HepG2 (cell line): ENCODE measurements at regions not wholly inside any gene's neighbourhood (a gene's known extent, or its start where the extent isn't known, plus 50 kb on each side); places are given as distances from the start of the nearest gene placed in this dataset.

Experiments
- ATAC-seq: fragments of 200-7000 bp; cut with Tn5 transposase; 3 replicates; pipeline ENCODE4 v1.9.1; 2020; ENCODE audit warnings: mild to moderate bottlenecking, moderate library complexity
- BruUV-seq: library from RNA; stranded (reverse); fragments of 400-500 nt; replicated peaks from 2 replicates; lab custom pipeline; 2021; lab: Mats Ljungman, UMichigan
- CTCF ChIA-PET: fragments of 300-600 bp; formaldehyde crosslinking; extraction: SDS; loops from one replicate; lab custom pipeline; 2021; ENCODE audit warnings: low total read pairs, inconsistent platforms, low intra/inter-chr PET ratio; lab: Yijun Ruan, JAX
- POLR2A ChIA-PET: fragments of 350-600 bp; sonication (Branson Sonifier 250); formaldehyde crosslinking; loops from one replicate; lab custom pipeline; 2020; ENCODE audit warnings: antibody characterized with exemption, inconsistent platforms; lab: Yijun Ruan, JAX
- DNase-seq: peaks from one replicate; pipeline ENCODE4 v3.0.0-alpha.2; 2015; ENCODE audit warnings: low spot score
- FAIRE-seq: peaks from 3 replicates; lab custom pipeline; 2011; peaks lifted over from hg19 to GRCh38; lab: Jason Lieb, UNC
- H2AFZ ChIP-seq: one replicate; pipeline ENCODE4 v1.6.1; 2011; ENCODE audit warnings: low read length, inconsistent platforms
- H3K27ac ChIP-seq: fragments of 300-600 bp; 3 replicates; pipeline ENCODE4 v1.8.0; 2011; ENCODE audit warnings: mixed run types, mild to moderate bottlenecking, mixed read lengths, low read length, inconsistent platforms; ENCODE audit not compliant: insufficient read depth; ENCODE audit errors: extremely low read length
- H3K27me3 ChIP-seq, 2 experiments: fragments of 200-600 bp in 1 of 2; 2 replicates in 1 of 2; 3 replicates in 1 of 2; pipeline versions ENCODE4 v1.6.0 to v1.8.0; 2011; ENCODE audit warnings: low read length in 2 of 2, mild to moderate bottlenecking in 2 of 2, moderate library complexity in 2 of 2, inconsistent platforms in 1 of 2; ENCODE audit not compliant: insufficient read depth in 2 of 2, control insufficient read depth in 1 of 2
- H3K36me3 ChIP-seq, 2 experiments: fragments of 200-600 bp in 1 of 2; replicated peaks in 1 of 2; 2 replicates in 1 of 2; 3 replicates in 1 of 2; pipeline versions ENCODE4 v1.5.1 to v1.8.0; 2011; ENCODE audit warnings: low read length in 2 of 2, inconsistent platforms in 1 of 2; ENCODE audit not compliant: insufficient read depth in 2 of 2, control insufficient read depth in 1 of 2
- H3K4me1 ChIP-seq: 2 replicates; pipeline ENCODE4 v1.5.1; 2012; ENCODE audit warnings: low read length, inconsistent platforms; ENCODE audit not compliant: insufficient read depth
- H3K4me2 ChIP-seq: 2 replicates; pipeline ENCODE4 v1.6.0; 2011; ENCODE audit warnings: low read depth, low read length, inconsistent platforms
- H3K4me3 ChIP-seq, 3 experiments: fragments of 200-600 bp in 1 of 3; sonication (generic), shearing (Covaris generic) in 1 of 3; replicated peaks in 1 of 3; 2 replicates each; pipeline ENCODE4 v1.5.1; 2011 to 2016; ENCODE audit warnings: low read length in 3 of 3, inconsistent platforms in 2 of 3, low read depth in 2 of 3, mild to moderate bottlenecking in 2 of 3, control low read depth in 1 of 3, mixed read lengths in 1 of 3; ENCODE audit not compliant: insufficient read depth in 1 of 3
- H3K79me2 ChIP-seq: one replicate; pipeline ENCODE4 v1.6.1; 2011; ENCODE audit warnings: low read length, inconsistent platforms; ENCODE audit not compliant: insufficient read depth
- H3K9ac ChIP-seq: 2 replicates; pipeline ENCODE4 v1.6.0; 2011; ENCODE audit warnings: mild to moderate bottlenecking, low read depth, low read length, inconsistent platforms; ENCODE audit not compliant: insufficient read depth
- H3K9me3 ChIP-seq: 2 replicates; pipeline ENCODE4 v1.5.1; 2012; ENCODE audit warnings: mild to moderate bottlenecking, low read length
- H4K20me1 ChIP-seq: 2 replicates; pipeline ENCODE4 v1.6.0; 2011; ENCODE audit warnings: inconsistent platforms, mild to moderate bottlenecking, low read length, moderate library complexity; ENCODE audit not compliant: insufficient read depth
- TFAP4 ChIP-seq: sonication (generic); IDR thresholded peaks from 2 replicates; pipeline ENCODE4 v1.6.1; 2016; ENCODE audit warnings: low read depth, borderline replicate concordance
- ZEB1 ChIP-seq: IDR thresholded peaks from 2 replicates; pipeline ENCODE4 v1.6.1; 2012; ENCODE audit warnings: mild to moderate bottlenecking, low read depth, inconsistent platforms; ENCODE audit not compliant: insufficient replicate concordance
- ZHX2 ChIP-seq, 2 experiments: sonication (generic) in 1 of 2; formaldehyde crosslinking in 1 of 2; IDR thresholded peaks; 2 replicates each; pipeline versions ENCODE4 v1.6.1 to v1.9.0; 2014 to 2022; ENCODE audit warnings: antibody characterized with exemption in 1 of 2, borderline replicate concordance in 1 of 2, inconsistent platforms in 1 of 2, low read depth in 1 of 2, missing genetic modification reagents in 1 of 2
- ZNF276 ChIP-seq: sonication (generic); formaldehyde crosslinking; IDR thresholded peaks from 2 replicates; pipeline ENCODE4 v1.4.0; 2020; ENCODE audit warnings: mild to moderate bottlenecking, low read depth, missing genetic modification reagents
- ZNF557 ChIP-seq: sonication (generic); formaldehyde crosslinking; IDR thresholded peaks from 2 replicates; pipeline ENCODE4 v1.4.0; 2020; ENCODE audit warnings: missing genetic modification reagents
- ZNF616 ChIP-seq: sonication (generic); formaldehyde crosslinking; IDR thresholded peaks from 2 replicates; pipeline ENCODE4 v1.5.0; 2020; ENCODE audit warnings: low read depth, mild to moderate bottlenecking, missing genetic modification reagents
- ZNF841 ChIP-seq: sonication (generic); formaldehyde crosslinking; IDR thresholded peaks from 2 replicates; pipeline ENCODE4 v1.8.1; 2023; ENCODE audit warnings: missing genetic modification reagents, borderline replicate concordance
- WGBS: methylation state at CpG from one replicate; pipeline ENCODE4 v1.1.6; 2017; ENCODE audit warnings: low lambda C conversion rate; 5-methylcytosine and 5-hydroxymethylcytosine counted together
- in situ Hi-C: cut with HindIII; loops from 2 replicates; pipeline ENCODE4 v1.10.0; 2017; ENCODE audit warnings: low pct_unique_long_range_greater_than_20kb; ENCODE audit not compliant: extremely low pct_ligation_motif_present
- intact Hi-C: fragments of 100-400 bp; cut with micrococcal nuclease; formaldehyde crosslinking; loops from one replicate; pipeline ENCODE4 v1.10.0; 2022; ENCODE audit not compliant: unreplicated experiment

GRCh38 chr2:189369566-189369965 is 71.7 kb upstream of the WDR75 start (continued):
- no peak for TF ChIP-seq ZHX2 (IDR thresholded peaks at IDR 0.05; ENCODE audit: low read depth)
- no peak for TF ChIP-seq ZHX2 (CRISPR knock-in tag; IDR thresholded peaks at IDR 0.05; ENCODE audit: borderline replicate concordance)

GRCh38 chr2:189370719-189371118 is 70.6 kb upstream of the WDR75 start:
- H3K27ac ChIP-seq = no peak overlapping the region
- no peak overlapping the region for H3K4me2 ChIP-seq
- no peak overlapping the region for H3K4me3 ChIP-seq
- TF ChIP-seq ZNF616 = no peak
- no peak for TF ChIP-seq ZNF276
- TF ChIP-seq ZNF841 = no peak
- no peak for TF ChIP-seq TFAP4
- no peak for TF ChIP-seq ZEB1
- no peak for TF ChIP-seq ZNF557 (CRISPR knock-in tag)
- no peaks in the 10 kb centered on the region for H3K9me3 ChIP-seq
- FAIRE-seq = no peak
- WGBS = 4% methylated on average over 3 of the region's 3 CpGs
- no peak for ATAC-seq
- ChIA-PET POLR2A (no interaction called here), CTCF (no interaction called here)
- no peaks in the 10 kb centered on the region for H3K36me3 ChIP-seq
- intact Hi-C loops = no loop called here
- no peaks in the 10 kb centered on the region for H4K20me1 ChIP-seq
- no peak overlapping the region for H3K9ac ChIP-seq
- no peak overlapping the region for H2AFZ ChIP-seq
- no peaks in the 10 kb centered on the region for H3K27me3 ChIP-seq
- in situ Hi-C loops = no loop called here
- no peaks in the 10 kb centered on the region for H3K79me2 ChIP-seq
- BruUV-seq = no TSS peak
- H3K4me1 ChIP-seq = no peaks in the 10 kb centered on the region
- no peak for DNase-seq
